ENCODE measurements at regions not wholly inside any gene's neighbourhood (a gene's known extent, or its start where the extent isn't known, plus 50 kb on each side); places are given as distances from the start of the nearest gene placed in this dataset.

GRCh38 chr6:119526561-119527230, 177.1 kb upstream of the MAN1A1 start:
- no peak overlapping the region for H3K4me3 ChIP-seq (ENCODE audit: low read depth, low read length)
- no peaks in the 10 kb centered on the region for H3K36me3 ChIP-seq (ENCODE audit: control insufficient read depth, insufficient read depth, low read length)
- CTCF ChIA-PET = no interaction called here
- DNase-seq (ENCODE audit: low read depth) = no peak
- POLR2A ChIA-PET = no interaction called here
- TF ChIP-seq, protein P1, sequence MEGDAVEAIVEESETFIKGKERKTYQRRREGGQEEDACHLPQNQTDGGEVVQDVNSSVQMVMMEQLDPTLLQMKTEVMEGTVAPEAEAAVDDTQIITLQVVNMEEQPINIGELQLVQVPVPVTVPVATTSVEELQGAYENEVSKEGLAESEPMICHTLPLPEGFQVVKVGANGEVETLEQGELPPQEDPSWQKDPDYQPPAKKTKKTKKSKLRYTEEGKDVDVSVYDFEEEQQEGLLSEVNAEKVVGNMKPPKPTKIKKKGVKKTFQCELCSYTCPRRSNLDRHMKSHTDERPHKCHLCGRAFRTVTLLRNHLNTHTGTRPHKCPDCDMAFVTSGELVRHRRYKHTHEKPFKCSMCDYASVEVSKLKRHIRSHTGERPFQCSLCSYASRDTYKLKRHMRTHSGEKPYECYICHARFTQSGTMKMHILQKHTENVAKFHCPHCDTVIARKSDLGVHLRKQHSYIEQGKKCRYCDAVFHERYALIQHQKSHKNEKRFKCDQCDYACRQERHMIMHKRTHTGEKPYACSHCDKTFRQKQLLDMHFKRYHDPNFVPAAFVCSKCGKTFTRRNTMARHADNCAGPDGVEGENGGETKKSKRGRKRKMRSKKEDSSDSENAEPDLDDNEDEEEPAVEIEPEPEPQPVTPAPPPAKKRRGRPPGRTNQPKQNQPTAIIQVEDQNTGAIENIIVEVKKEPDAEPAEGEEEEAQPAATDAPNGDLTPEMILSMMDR (IDR thresholded peaks at IDR 0.05; ENCODE audit: insufficient read depth, low read depth, low read length) = no peak
- H3K27me3 ChIP-seq (ENCODE audit: control insufficient read depth, insufficient read depth, low read length) = no peaks in the 10 kb centered on the region

- Histone ChIP-seq H3K36me3 (ENCODE audit: control insufficient read depth, insufficient read depth, low read length) (no peaks in the 10 kb centered on the region), H3K4me3 (ENCODE audit: low read depth, low read length) (no peak overlapping the region), H3K27me3 (ENCODE audit: control insufficient read depth, insufficient read depth, low read length) (no peaks in the 10 kb centered on the region)
- CTCF ChIA-PET = interaction anchor here (0.6 kb wide), 1 partner anchor 10 kb away, joined by 3 read pairs; no protein-coding TSS in a partner anchor
- POLR2A ChIA-PET = no interaction called here
- no peak for DNase-seq (ENCODE audit: low read depth)
- TF ChIP-seq, protein P1 (IDR thresholded peaks at IDR 0.05; ENCODE audit: insufficient read depth, low read depth, low read length) = no peak
These were observed 174.8 kb upstream of the MAN1A1 start for GRCh38 chr6:119524410-119524809.

DNA sequence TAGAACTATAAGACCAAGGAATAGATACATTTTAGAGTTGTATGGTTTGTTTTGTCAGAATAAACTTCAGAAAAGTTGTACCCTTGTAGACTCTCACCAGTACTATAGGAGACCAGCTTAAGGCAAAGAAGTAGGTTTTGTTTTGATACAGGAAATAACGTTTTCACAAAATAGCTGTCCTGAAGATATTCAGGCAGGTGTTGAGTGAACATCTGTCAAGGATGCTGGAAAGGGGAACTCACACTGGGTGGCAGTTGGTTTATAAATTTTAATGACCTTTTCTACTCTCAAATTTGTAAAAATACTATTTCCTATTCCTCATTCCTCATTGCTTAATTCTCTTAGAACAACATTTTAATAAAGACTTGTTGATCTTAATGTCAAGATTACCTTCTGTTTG, 174.0 kb upstream of the MAN1A1 start:
- ChIA-PET POLR2A (no interaction called here), CTCF (no interaction called here)
- Histone ChIP-seq H3K27me3 (ENCODE audit: control insufficient read depth, insufficient read depth, low read length) (no peaks in the 10 kb centered on the region), H3K4me3 (ENCODE audit: low read depth, low read length) (no peak overlapping the region), H3K36me3 (ENCODE audit: control insufficient read depth, insufficient read depth, low read length) (no peaks in the 10 kb centered on the region)
- DNase-seq (ENCODE audit: low read depth) = no peak
- TF ChIP-seq, protein P1 (IDR thresholded peaks at IDR 0.05; ENCODE audit: insufficient read depth, low read depth, low read length) = no peak

DNA sequence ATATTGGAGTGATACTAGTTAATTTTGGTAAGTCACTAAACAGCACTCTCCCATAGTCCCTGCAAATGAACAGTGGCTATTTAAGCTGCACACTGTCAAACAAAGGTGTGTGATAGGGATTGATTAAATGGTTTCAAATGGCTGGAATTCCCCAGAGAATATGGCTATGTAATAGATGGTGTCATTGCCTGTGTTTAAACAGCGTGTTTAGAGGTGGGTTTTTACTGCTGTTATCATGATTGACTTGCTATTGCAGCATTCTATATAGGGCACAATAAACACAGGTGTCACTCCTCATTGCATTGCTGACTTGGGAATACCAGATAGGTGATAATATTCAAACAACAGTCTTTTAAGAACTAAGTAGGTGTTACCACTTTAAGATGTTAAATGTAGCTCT, 171.7 kb upstream of the MAN1A1 start:
- TF ChIP-seq, protein P1 (IDR thresholded peaks at IDR 0.05; ENCODE audit: insufficient read depth, low read depth, low read length) = no peak
- ChIA-PET POLR2A (no interaction called here), CTCF (no interaction called here)
- no peak for DNase-seq (ENCODE audit: low read depth)
- H3K27me3 ChIP-seq (ENCODE audit: control insufficient read depth, insufficient read depth, low read length) = no peaks in the 10 kb centered on the region
- H3K36me3 ChIP-seq (ENCODE audit: control insufficient read depth, insufficient read depth, low read length) = no peaks in the 10 kb centered on the region
- H3K4me3 ChIP-seq (ENCODE audit: low read depth, low read length) = no peak overlapping the region

DNA sequence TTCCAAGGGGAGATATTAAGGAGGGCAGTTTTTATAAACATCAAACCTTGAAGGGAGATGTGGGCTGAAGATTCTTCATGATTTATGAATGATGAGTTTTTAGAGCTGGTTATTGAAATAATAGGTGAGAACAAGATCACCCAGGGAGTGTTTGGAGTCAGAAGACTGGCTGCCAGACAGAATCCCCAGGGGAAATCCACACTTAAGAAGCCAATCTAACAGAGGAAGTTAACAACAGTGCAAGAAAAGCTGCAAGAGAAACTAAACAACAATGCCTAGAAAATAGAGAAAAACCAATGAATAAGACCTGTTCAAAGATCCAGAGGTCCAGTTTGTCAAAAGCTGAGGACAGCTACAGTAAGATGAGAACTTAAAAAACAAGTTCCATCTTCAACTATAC, 167.9 kb upstream of the MAN1A1 start:
- TF ChIP-seq, protein P1 (IDR thresholded peaks at IDR 0.05; ENCODE audit: insufficient read depth, low read depth, low read length) = no peak
- ChIA-PET CTCF (interaction anchor here (0.6 kb wide), 1 partner anchor 21 kb away, joined by 3 read pairs; no protein-coding TSS in a partner anchor), POLR2A (no interaction called here)
- Histone ChIP-seq H3K36me3 (ENCODE audit: control insufficient read depth, insufficient read depth, low read length) (no peaks in the 10 kb centered on the region), H3K27me3 (ENCODE audit: control insufficient read depth, insufficient read depth, low read length) (no peaks in the 10 kb centered on the region), H3K4me3 (ENCODE audit: low read depth, low read length) (no peak overlapping the region)
- DNase-seq (ENCODE audit: low read depth) = no peak
